Neural cell (in vitro differentiated cells): ENCODE measurements at regions not wholly inside any gene's neighbourhood (a gene's known extent, or its start where the extent isn't known, plus 50 kb on each side); places are given as distances from the start of the nearest gene placed in this dataset.

Experiments
- EP300 ChIP-seq: fragments of 450-650 bp; conservative IDR thresholded peaks from 2 replicates; pipeline ENCODE4 v1.6.1; 2014; ENCODE audit warnings: antibody characterized with exemption, mild to moderate bottlenecking, moderate library complexity; ENCODE audit not compliant: poor library complexity, severe bottlenecking
- POLR2AphosphoS5 ChIP-seq: IDR thresholded peaks from 2 replicates; pipeline ENCODE4 v1.6.1; 2012
- RAD21 ChIP-seq: fragments of 450-650 bp; conservative IDR thresholded peaks from 2 replicates; pipeline ENCODE4 v1.6.1; 2014; ENCODE audit warnings: antibody characterized with exemption, mild to moderate bottlenecking, moderate library complexity
- REST ChIP-seq: IDR thresholded peaks from 2 replicates; pipeline ENCODE4 v1.6.1; 2012; ENCODE audit warnings: borderline replicate concordance
- TF ChIP-seq, protein P1 (sequence below): fragments of 450-650 bp; IDR thresholded peaks from 2 replicates; pipeline ENCODE4 v1.5.1; 2014; ENCODE audit warnings: antibody characterized with exemption, mild to moderate bottlenecking, moderate library complexity; ENCODE audit not compliant: poor library complexity, severe bottlenecking

GRCh38 chr2:172377408-172377807 is 50.0 kb upstream of the ITGA6 start:
- TF ChIP-seq RAD21 (no peak), EP300 (no peak), REST (no peak), POLR2AphosphoS5 (no peak)
- TF ChIP-seq, protein P1, sequence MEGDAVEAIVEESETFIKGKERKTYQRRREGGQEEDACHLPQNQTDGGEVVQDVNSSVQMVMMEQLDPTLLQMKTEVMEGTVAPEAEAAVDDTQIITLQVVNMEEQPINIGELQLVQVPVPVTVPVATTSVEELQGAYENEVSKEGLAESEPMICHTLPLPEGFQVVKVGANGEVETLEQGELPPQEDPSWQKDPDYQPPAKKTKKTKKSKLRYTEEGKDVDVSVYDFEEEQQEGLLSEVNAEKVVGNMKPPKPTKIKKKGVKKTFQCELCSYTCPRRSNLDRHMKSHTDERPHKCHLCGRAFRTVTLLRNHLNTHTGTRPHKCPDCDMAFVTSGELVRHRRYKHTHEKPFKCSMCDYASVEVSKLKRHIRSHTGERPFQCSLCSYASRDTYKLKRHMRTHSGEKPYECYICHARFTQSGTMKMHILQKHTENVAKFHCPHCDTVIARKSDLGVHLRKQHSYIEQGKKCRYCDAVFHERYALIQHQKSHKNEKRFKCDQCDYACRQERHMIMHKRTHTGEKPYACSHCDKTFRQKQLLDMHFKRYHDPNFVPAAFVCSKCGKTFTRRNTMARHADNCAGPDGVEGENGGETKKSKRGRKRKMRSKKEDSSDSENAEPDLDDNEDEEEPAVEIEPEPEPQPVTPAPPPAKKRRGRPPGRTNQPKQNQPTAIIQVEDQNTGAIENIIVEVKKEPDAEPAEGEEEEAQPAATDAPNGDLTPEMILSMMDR: no peak
